ENCODE measurements at regions not wholly inside any gene's neighbourhood (a gene's known extent, or its start where the extent isn't known, plus 50 kb on each side); places are given as distances from the start of the nearest gene placed in this dataset.
"Not testable (repeated sequence)": the region's sequence is repeated elsewhere in the genome, so short reads cannot be mapped to it uniquely, and the experiment has no call there.

DNA sequence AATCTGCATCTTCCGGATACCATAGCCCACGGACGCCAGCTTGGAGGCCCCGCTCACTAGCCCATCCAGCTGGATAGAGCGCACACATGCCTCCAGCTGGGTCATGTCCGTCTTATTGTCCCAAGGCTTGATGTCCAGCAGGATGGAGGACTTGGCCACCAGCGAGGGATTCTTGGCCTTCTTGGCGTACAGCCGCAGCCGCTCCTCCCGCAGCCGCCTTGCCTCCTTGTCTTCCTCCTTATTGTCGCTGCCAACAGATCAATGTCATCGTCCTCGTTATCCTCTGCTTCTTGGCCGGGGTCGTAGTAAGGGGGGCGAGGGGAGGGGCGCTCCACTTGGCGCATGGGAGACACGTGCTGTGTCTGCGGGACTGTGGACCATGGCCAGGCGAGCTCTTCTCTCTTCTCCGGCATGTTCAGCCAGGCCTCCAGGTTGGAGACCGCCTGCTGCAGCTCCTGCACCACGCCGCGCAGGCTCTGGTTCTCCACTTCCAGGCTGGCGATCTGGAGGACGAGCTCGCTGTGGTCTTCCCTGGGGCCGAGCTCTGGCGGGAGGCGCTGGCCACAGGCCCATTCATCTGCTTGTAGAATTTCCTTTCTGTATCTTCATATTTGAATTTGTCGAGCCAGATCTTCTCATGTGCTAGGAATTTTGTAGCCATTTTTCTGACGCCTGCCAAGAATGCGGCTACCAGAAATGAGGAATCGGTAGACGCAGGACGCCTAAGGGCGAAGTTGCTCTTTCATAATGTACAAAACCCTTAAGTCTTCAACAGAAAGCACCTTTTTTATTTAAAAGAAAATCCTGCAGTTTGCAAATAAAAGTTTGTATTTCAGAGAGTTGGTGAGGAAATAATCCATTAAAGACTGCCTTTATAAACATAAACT lies 60.1 kb upstream of the PTPRK start:
- CTCF ChIA-PET: no interaction called here
- peaks cover 6% of the 10 kb centered on the region; the same call in 1 of the 2 replicates for H3K9me3 ChIP-seq (ENCODE audit: control insufficient read depth, insufficient read depth, low read length)
- H3K27ac ChIP-seq (ENCODE audit: low read depth, low read length): no peak overlapping the region
- POLR2A ChIA-PET: no interaction called here
- DNase-seq (ENCODE audit: low read depth, low spot score): no peak
- no peaks in the 10 kb centered on the region for H3K27me3 ChIP-seq (ENCODE audit: control insufficient read depth, insufficient read depth, low read length)
- no peak overlapping the region for H3K4me3 ChIP-seq (ENCODE audit: low read depth, low read length)
- TF ChIP-seq, protein P1, sequence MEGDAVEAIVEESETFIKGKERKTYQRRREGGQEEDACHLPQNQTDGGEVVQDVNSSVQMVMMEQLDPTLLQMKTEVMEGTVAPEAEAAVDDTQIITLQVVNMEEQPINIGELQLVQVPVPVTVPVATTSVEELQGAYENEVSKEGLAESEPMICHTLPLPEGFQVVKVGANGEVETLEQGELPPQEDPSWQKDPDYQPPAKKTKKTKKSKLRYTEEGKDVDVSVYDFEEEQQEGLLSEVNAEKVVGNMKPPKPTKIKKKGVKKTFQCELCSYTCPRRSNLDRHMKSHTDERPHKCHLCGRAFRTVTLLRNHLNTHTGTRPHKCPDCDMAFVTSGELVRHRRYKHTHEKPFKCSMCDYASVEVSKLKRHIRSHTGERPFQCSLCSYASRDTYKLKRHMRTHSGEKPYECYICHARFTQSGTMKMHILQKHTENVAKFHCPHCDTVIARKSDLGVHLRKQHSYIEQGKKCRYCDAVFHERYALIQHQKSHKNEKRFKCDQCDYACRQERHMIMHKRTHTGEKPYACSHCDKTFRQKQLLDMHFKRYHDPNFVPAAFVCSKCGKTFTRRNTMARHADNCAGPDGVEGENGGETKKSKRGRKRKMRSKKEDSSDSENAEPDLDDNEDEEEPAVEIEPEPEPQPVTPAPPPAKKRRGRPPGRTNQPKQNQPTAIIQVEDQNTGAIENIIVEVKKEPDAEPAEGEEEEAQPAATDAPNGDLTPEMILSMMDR (IDR thresholded peaks at IDR 0.05; ENCODE audit: low read depth, low read length): no peak

DNA sequence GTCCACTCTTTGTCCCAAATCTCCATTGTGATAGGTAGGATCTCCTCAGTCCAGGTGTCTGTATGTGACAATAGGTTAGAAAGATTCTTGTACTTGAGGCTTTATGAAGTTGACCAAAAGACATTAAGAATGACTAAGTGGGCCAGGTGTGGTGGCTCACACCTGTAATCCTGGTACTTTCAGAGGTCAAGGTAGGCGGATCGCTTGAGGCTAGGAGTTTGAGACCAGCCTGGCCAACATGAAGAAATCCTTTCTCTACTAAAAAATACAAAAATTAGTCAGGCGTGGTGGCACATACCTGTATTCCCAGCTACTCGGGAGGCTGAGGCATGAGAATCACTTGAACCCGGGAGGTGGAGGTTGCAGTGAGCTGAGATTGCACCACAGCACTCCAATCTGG lies 54.9 kb upstream of the PTPRK start:
- CTCF ChIA-PET: not testable (repeated sequence)

DNA sequence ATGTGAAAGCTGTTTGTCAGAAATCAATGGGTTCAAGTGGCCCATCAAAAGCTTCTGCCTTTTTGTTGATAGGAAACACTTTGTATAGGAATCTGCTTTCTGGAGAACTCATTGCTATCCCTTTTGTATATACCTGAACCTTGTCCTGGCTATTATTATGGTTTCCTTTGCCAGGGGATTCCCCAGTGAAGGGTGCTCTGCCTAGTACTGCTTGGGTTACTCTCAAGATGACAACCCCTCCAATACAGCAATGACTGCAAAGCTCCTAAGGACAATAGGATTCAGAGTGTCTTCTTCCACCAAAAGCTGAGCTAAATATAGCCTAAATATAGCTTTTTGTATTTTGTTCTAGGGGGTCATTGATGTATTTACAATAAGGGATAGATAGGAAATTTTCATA lies 54.0 kb upstream of the PTPRK start:
- Histone ChIP-seq H3K27ac (ENCODE audit: low read depth, low read length) (no peak overlapping the region), H3K4me3 (ENCODE audit: low read depth, low read length) (no peak overlapping the region), H3K9me3 (ENCODE audit: control insufficient read depth, insufficient read depth, low read length) (no peaks in the 10 kb centered on the region), H3K27me3 (ENCODE audit: control insufficient read depth, insufficient read depth, low read length) (no peaks in the 10 kb centered on the region)
- POLR2A ChIA-PET: no interaction called here
- no peak for DNase-seq (ENCODE audit: low read depth, low spot score)
- CTCF ChIA-PET: no interaction called here
- TF ChIP-seq, protein P1 (IDR thresholded peaks at IDR 0.05; ENCODE audit: low read depth, low read length): no peak

More for the DNA sequence above, 54.9 kb upstream of the PTPRK start:
- POLR2A ChIA-PET; H3K4me3 ChIP-seq (ENCODE audit: low read depth, low read length); DNase-seq (ENCODE audit: low read depth, low spot score); H3K27ac ChIP-seq (ENCODE audit: low read depth, low read length); H3K27me3 ChIP-seq (ENCODE audit: control insufficient read depth, insufficient read depth, low read length); H3K9me3 ChIP-seq (ENCODE audit: control insufficient read depth, insufficient read depth, low read length): not testable (repeated sequence)

DNA sequence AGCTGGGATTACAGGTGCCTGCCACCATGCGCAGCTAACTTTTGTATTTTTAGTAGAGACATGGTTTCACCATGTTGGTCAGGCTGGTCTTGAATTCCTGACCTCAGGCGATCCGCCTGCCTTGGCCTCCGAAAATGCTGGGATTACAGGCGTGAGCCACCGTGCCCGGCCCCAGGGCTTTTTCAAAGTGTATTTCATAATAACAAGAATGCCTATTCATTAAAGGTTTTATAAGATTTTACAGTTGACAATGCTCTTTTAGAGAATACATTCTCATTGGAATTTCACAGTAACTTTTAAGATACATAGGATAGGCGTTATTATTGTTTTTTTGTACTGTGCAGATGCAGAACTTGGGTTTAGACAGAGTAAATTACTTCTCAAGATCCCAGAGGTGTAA lies 52.6 kb upstream of the PTPRK start:
- Histone ChIP-seq H3K27ac (ENCODE audit: low read depth, low read length) (no peak overlapping the region), H3K27me3 (ENCODE audit: control insufficient read depth, insufficient read depth, low read length) (no peaks in the 10 kb centered on the region), H3K4me3 (ENCODE audit: low read depth, low read length) (no peak overlapping the region), H3K9me3 (ENCODE audit: control insufficient read depth, insufficient read depth, low read length) (no peaks in the 10 kb centered on the region)
- ChIA-PET CTCF (no interaction called here), POLR2A (no interaction called here)
- DNase-seq (ENCODE audit: low read depth, low spot score): no peak
- TF ChIP-seq, protein P1 (IDR thresholded peaks at IDR 0.05; ENCODE audit: low read depth, low read length): no peak

DNA sequence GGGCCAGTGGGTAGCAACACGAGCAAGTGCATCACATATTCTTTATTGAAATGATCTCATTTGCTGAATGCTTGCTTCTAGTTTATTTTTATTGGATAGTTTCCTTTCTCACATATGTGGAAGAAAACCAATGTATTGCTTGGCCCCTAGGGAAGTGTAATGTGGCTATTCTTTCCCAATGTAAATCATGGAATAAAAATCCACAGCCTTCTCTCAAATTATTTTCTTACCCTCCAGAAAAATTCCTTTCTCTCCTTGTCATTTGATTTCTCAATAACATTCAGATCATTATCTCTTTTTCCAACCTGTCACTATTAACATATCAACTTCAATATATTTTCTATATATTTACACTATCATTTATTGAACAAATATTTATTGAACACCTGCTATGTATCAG lies 51.9 kb upstream of the PTPRK start:
- no peak overlapping the region for H3K4me3 ChIP-seq (ENCODE audit: low read depth, low read length)
- H3K9me3 ChIP-seq (ENCODE audit: control insufficient read depth, insufficient read depth, low read length): no peaks in the 10 kb centered on the region
- H3K27ac ChIP-seq (ENCODE audit: low read depth, low read length): no peak overlapping the region
- H3K27me3 ChIP-seq (ENCODE audit: control insufficient read depth, insufficient read depth, low read length): no peaks in the 10 kb centered on the region
- POLR2A ChIA-PET: no interaction called here
- TF ChIP-seq, protein P1 (IDR thresholded peaks at IDR 0.05; ENCODE audit: low read depth, low read length): no peak
- no peak for DNase-seq (ENCODE audit: low read depth, low spot score)
- CTCF ChIA-PET: no interaction called here

Measured in AG04450 (cell line).